LNCaP clone FGC (cell line): ENCODE measurements at regions not wholly inside any gene's neighbourhood (a gene's known extent, or its start where the extent isn't known, plus 50 kb on each side); places are given as distances from the start of the nearest gene placed in this dataset.
A peak's percentile ranks its signal among the peaks of the same experiment; 100 is the strongest.

Experiments
- DNase-seq: peaks from one replicate; pipeline ENCODE4 v3.0.0-alpha.2; 2011; ENCODE audit warnings: low read depth
- H3K4me3 ChIP-seq: 2 replicates; pipeline ENCODE4 v1.5.1; 2011; ENCODE audit warnings: mild to moderate bottlenecking, low read depth, low read length, control low read depth
- CTCF ChIP-seq: IDR thresholded peaks from 2 replicates; pipeline ENCODE4 v1.5.1; 2012; ENCODE audit warnings: mild to moderate bottlenecking; ENCODE audit not compliant: control insufficient read depth, insufficient read depth; ENCODE audit errors: extremely low read depth

- H3K4me3 ChIP-seq: no peak overlapping the region
- no peak for TF ChIP-seq CTCF
- DNase-seq: no peak
Measured at GRCh38 chr18:10182009-10182624, 268.3 kb downstream of the VAPA start.

GRCh38 chr18:10184776-10185175 lies 269.7 kb upstream of the APCDD1 start:
- no peak overlapping the region for H3K4me3 ChIP-seq
- TF ChIP-seq CTCF: no peak
- no peak for DNase-seq

- H3K4me3 ChIP-seq: no peak overlapping the region
- TF ChIP-seq CTCF: no peak
- peak; percentile 59 for DNase-seq
Measured at GRCh38 chr18:10188971-10189810, 265.2 kb upstream of the APCDD1 start.

GRCh38 chr18:10190564-10190963 lies 263.9 kb upstream of the APCDD1 start:
- TF ChIP-seq CTCF: no peak
- no peak overlapping the region for H3K4me3 ChIP-seq
- no peak for DNase-seq

- no peak for TF ChIP-seq CTCF
- H3K4me3 ChIP-seq: no peak overlapping the region
- DNase-seq: no peak
Measured at GRCh38 chr18:10193444-10193843, 261.0 kb upstream of the APCDD1 start.

GRCh38 chr18:10194592-10194991 lies 259.8 kb upstream of the APCDD1 start:
- DNase-seq: no peak
- H3K4me3 ChIP-seq: no peak overlapping the region
- no peak for TF ChIP-seq CTCF
